GM12873 (cell line): ENCODE measurements at regions not wholly inside any gene's neighbourhood (a gene's known extent, or its start where the extent isn't known, plus 50 kb on each side); places are given as distances from the start of the nearest gene placed in this dataset.

Experiments used
- TF ChIP-seq, protein P1 (sequence below): IDR thresholded peaks from 2 replicates; pipeline ENCODE4 v1.5.1; 2012; ENCODE audit warnings: low read depth, mild to moderate bottlenecking, moderate library complexity, low read length, control low read depth; ENCODE audit not compliant: insufficient read depth; ENCODE audit errors: missing control alignments

DNA sequence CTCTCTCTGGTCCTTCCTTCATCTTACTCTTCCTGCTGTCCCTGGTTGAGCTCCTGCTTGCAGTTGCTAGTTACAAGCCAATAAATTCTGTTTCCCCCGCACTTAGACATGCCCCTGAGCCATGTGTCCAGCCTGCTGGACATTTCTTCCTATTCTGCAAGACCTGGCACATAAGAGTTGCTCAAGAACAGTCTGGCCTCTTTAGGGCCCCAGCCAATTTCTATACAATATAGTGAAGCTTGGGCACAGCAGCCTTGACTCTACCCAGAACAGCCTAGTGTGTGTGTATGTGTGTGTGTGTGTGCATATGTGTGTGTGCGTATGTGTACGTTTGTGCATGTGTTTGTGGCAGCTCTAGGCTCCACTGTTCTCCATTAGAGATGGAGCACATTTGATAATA lies 276.0 kb downstream of the CYRIA start:
- TF ChIP-seq, protein P1, sequence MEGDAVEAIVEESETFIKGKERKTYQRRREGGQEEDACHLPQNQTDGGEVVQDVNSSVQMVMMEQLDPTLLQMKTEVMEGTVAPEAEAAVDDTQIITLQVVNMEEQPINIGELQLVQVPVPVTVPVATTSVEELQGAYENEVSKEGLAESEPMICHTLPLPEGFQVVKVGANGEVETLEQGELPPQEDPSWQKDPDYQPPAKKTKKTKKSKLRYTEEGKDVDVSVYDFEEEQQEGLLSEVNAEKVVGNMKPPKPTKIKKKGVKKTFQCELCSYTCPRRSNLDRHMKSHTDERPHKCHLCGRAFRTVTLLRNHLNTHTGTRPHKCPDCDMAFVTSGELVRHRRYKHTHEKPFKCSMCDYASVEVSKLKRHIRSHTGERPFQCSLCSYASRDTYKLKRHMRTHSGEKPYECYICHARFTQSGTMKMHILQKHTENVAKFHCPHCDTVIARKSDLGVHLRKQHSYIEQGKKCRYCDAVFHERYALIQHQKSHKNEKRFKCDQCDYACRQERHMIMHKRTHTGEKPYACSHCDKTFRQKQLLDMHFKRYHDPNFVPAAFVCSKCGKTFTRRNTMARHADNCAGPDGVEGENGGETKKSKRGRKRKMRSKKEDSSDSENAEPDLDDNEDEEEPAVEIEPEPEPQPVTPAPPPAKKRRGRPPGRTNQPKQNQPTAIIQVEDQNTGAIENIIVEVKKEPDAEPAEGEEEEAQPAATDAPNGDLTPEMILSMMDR, result no peak

DNA sequence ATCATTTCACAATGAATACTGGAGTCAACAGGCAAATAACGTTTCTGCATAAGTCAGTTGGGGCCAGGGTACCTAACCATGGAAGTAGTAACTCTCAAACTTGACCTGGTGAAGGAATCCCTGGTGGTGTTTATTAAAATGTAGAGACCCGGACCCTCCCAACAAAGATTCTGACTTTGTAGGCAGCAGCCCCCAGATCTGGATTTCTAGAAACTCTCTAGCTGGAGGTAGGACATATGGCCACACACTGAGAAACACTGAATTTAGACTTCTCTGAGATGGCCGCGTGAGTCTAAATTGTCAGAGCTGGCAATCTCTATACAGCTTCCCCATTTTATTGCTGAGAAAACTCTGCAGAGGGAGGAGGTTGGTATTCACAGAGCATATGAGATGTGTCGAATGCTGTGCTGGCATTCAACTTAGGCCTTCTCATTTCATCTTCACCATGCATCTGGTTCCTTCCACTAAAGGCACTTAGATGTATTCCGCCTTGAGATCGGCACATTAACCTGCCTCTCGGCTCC lies 278.1 kb downstream of the CYRIA start:
- TF ChIP-seq, protein P1, result no peak

DNA sequence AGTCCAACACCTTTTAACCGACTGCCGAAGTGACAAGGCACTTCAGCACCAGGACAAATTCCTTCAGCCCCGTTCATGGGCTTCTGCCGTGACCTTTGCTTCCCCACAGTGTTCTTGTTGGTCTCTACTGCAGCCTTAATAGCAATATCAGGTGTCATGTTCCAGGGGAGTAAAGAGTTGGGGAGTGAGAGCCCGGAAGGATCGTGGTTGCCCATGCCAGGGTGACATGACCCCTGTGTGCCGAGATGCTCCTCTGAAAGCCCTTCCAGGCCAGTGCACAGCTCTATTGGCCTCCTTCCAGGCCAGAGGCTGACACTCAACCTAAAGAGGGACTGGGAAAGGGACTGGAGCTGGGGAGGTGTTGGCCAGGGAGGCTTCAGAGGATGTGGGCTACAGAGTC lies 279.2 kb downstream of the CYRIA start:
- TF ChIP-seq, protein P1, result no peak

DNA sequence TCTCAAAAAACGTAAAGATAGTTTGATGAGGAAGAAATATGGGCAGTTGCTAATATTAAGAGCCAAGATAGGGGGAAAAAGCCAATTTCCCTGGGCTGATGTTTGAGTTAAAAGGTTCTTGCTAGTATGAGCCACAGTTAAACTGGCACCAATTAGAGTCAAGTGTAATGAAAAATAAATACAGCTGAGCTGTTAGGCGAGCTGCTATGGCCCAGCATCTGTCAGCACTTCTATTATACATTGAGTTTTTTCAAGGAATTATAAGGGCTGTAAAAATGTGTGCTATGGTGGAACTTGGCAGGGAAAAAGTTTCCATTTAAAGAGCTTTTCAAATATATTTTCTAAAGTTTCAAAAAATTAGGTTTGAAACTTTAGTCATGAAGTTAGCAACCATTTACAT lies 279.6 kb downstream of the CYRIA start:
- TF ChIP-seq, protein P1, result no peak

DNA sequence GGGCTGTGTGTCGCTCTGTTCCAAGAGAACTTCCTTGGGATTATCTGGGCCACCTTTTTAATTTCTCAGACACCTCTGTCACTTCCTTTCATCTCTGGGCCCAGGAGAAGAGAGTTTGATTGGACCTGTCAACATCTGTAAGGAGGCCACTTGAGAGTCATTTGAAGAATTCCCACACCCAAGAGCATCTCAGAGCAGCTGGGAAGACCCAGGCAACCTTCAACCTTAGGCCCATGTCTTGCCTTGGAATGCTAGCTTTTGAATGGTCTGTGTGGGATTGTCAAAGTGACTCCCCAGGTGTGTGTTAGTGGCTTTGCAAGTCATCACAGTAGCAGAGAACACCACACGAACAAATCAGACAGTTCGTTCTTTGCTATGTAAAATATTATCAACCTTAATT lies 280.3 kb downstream of the CYRIA start:
- TF ChIP-seq, protein P1, result no peak

DNA sequence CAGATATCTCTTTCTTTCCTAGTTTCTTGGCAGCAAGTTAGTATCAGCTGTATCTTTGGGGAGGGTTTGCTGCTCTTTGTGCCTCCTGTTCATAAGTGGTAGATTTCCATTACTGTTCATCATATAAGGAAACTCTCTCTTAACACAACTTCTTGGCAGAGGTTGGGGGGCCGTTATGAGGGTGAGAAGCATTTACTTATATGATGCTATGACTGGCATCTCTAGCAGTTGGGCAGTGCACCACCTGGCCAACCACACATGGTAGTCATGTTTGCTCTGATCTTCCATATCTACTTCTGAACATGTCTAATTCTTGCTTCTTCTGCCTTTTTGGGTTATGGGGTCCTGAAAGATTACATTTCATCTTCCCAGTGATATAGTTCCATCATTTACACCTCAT lies 282.2 kb downstream of the CYRIA start:
- TF ChIP-seq, protein P1, result no peak

DNA sequence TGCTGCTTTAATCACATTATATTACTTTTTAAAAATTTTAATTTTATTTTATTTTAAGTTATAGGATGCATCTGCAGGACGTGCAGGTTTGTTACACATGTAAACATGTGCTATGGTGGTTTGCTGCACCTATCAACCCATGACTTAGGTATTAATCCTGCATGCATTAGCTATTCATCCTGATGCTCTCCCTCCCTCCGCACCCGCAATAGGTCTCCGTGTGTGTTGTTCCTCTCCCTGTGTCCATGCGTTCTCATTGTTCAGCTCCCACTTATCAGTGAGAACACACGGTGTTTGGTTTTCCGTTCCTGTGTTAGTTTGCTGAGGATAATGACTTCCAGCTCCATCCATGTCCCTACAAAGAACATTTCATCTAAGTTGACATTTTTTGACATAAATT lies 283.2 kb downstream of the CYRIA start:
- TF ChIP-seq, protein P1, result no peak
